ENCODE measurements at regions not wholly inside any gene's neighbourhood (a gene's known extent, or its start where the extent isn't known, plus 50 kb on each side); places are given as distances from the start of the nearest gene placed in this dataset.

DNA sequence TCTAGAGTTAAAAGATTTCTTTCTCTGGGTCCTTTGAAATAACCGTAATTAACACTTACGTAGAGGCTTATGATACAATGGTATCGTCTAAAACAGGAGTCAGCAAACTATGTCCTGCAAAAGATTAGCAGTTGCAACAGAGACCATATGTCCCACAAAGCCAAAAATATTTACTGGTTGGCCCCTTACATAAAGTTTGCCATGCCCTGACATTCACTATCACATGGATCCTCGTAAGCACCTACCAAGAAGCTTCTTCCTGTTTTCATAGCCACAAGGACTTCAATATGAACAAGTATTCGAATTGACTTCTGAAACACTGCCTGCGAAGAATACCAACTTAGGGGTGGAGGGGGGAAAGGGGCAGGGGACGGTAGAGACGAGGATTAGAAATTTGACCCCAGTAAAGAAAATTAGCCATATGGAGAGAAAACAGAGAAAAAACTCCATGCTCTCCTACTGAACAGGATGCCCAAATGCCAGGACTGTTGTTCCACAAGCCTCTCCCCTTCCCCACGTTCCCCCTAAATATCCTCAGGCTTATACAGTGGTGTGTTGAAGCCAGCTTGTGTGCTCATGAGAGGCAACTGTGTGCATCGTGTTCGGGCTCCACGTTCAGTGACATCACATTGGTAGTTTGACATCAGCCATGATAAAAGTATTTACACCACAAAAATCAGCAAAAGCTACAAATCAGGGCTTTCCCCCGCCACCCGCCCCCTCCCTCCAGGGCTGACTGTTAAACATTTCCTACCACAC is 144.1 kb upstream of the HES1 start:
- no peak for DNase-seq (ENCODE audit: low read depth in 1 of 2, low spot score in 2 of 2)
- H3K27me3 ChIP-seq (replicated peaks) = no peaks in the 10 kb centered on the region
- no peak overlapping the region for H3K4me3 ChIP-seq
- no peaks in the 10 kb centered on the region for H3K4me1 ChIP-seq (replicated peaks)
- no peak overlapping the region for H3K27ac ChIP-seq
- no peaks in the 10 kb centered on the region for H3K36me3 ChIP-seq
- H3K9me3 ChIP-seq (replicated peaks) = no peaks in the 10 kb centered on the region

DNA sequence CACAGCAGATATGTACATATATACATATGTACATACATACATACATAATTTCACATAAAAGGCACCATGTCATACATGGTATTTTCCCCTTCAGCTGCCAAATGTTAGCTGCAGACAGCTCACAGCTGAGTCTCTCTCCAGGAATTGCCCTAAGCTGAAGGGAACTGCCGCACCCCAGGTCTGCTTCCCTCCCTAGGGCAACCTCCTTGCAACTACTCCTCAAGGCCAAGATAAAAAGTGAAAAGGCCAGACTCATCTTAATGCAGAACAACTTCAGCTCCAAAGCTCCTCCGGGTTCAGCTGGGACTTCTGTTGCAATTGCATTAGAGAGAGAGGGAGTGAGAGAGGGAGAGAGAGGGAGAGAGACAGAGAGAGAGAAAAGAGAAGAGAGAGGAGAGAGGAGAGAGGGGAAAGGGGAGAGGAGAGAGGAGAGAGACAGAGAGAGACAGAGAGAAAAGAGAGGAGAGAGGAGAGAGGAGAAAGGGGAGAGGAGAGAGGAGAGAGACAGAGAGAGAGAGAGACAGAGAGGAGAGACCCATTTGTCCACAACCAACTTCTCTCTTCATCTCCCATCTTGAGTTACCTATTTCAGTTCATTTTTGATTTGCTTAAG is 143.4 kb upstream of the HES1 start:
- H3K4me3 ChIP-seq = no peak overlapping the region
- no peak overlapping the region for H3K27ac ChIP-seq
- no peak for DNase-seq (ENCODE audit: low read depth in 1 of 2, low spot score in 2 of 2)
- no peaks in the 10 kb centered on the region for H3K27me3 ChIP-seq (replicated peaks)
- H3K4me1 ChIP-seq (replicated peaks) = no peaks in the 10 kb centered on the region
- no peaks in the 10 kb centered on the region for H3K36me3 ChIP-seq
- H3K9me3 ChIP-seq (replicated peaks) = no peaks in the 10 kb centered on the region

- no peaks in the 10 kb centered on the region for H3K9me3 ChIP-seq (replicated peaks)
- H3K36me3 ChIP-seq = no peaks in the 10 kb centered on the region
Measured at GRCh38 chr3:193996221-193996620, 139.7 kb upstream of the HES1 start.

GRCh38 chr3:193996641-193997089 is 139.3 kb upstream of the HES1 start:
- Histone ChIP-seq H3K27ac (no peak overlapping the region), H3K36me3 (no peaks in the 10 kb centered on the region), H3K9me3 (replicated peaks) (no peaks in the 10 kb centered on the region), H3K27me3 (replicated peaks) (no peaks in the 10 kb centered on the region), H3K4me1 (replicated peaks) (no peaks in the 10 kb centered on the region), H3K4me3 (no peak overlapping the region)
- no peak for DNase-seq (ENCODE audit: low read depth in 1 of 2, low spot score in 2 of 2)

More at GRCh38 chr3:193996221-193996620, 139.7 kb upstream of the HES1 start:
- H3K27ac ChIP-seq = no peak overlapping the region
- H3K27me3 ChIP-seq (replicated peaks) = no peaks in the 10 kb centered on the region
- no peak overlapping the region for H3K4me3 ChIP-seq
- H3K4me1 ChIP-seq (replicated peaks) = no peaks in the 10 kb centered on the region
- no peak for DNase-seq (ENCODE audit: low read depth in 1 of 2, low spot score in 2 of 2)

DNA sequence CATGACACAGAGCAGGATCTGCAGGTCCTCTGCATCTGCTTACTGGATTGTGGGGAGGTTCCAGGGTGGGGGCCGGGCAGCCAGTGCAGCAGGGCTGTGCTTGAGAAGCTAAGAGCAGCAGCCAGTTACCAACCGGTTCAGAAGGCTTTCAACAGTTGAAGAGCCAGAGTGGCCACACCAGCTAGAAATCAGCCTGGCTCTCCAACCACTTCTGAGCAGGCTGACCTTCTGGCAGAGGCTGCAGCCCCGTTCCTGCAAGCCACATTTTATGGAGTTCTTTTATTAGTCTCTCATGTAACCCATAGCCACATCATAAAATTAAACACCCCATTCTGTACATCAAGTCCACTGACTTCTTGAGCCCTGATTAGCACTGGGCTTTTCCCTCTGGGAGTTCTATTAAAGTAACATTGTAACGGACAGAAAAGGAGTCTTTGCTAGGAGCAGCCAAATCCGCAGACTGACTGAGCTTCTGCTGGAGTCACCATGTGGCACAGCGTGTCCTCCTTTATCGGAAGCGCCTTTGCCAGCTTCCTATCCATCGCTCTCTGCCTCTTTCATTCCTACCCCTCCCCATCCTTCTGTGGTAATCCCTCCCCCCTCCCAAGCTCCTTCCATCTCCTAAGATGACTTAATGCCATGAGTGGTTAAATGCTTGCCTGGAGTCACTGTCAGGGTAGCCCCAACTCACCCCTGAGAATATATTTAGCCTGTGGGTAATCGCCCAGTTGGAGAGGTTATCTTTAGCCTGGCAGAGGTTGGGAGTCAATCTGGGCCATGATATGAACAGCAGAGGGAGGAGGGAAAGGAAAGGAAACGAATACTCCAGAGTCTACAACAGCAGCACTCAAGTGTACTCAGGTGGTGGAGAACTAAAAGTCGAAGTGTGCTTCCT is 138.5 kb upstream of the HES1 start:
- Histone ChIP-seq H3K36me3 (no peaks in the 10 kb centered on the region), H3K27me3 (replicated peaks) (no peaks in the 10 kb centered on the region), H3K4me3 (no peak overlapping the region), H3K4me1 (replicated peaks) (peaks cover 5% of the 10 kb centered on the region), H3K27ac (no peak overlapping the region), H3K9me3 (replicated peaks) (no peaks in the 10 kb centered on the region)
- DNase-seq (ENCODE audit: low read depth in 1 of 2, low spot score in 2 of 2) = no peak

GRCh38 chr3:193998123-193998448 is 137.9 kb upstream of the HES1 start:
- peaks cover 11% of the 10 kb centered on the region for H3K4me1 ChIP-seq (replicated peaks)
- H3K27me3 ChIP-seq (replicated peaks) = no peaks in the 10 kb centered on the region
- no peak for DNase-seq (ENCODE audit: low read depth in 1 of 2, low spot score in 2 of 2)
- H3K4me3 ChIP-seq = no peak overlapping the region
- H3K27ac ChIP-seq = no peak overlapping the region
- no peaks in the 10 kb centered on the region for H3K36me3 ChIP-seq
- H3K9me3 ChIP-seq (replicated peaks) = no peaks in the 10 kb centered on the region

- H3K9me3 ChIP-seq (replicated peaks) = no peaks in the 10 kb centered on the region
- H3K36me3 ChIP-seq = no peaks in the 10 kb centered on the region
- peaks cover 17% of the 10 kb centered on the region for H3K4me1 ChIP-seq (replicated peaks)
- H3K27me3 ChIP-seq (replicated peaks) = no peaks in the 10 kb centered on the region
- H3K27ac ChIP-seq = no peak overlapping the region
- DNase-seq (ENCODE audit: low read depth in 1 of 2, low spot score in 2 of 2) = no peak
- no peak overlapping the region for H3K4me3 ChIP-seq
Measured at GRCh38 chr3:193998628-193999195, 137.2 kb upstream of the HES1 start.

DNA sequence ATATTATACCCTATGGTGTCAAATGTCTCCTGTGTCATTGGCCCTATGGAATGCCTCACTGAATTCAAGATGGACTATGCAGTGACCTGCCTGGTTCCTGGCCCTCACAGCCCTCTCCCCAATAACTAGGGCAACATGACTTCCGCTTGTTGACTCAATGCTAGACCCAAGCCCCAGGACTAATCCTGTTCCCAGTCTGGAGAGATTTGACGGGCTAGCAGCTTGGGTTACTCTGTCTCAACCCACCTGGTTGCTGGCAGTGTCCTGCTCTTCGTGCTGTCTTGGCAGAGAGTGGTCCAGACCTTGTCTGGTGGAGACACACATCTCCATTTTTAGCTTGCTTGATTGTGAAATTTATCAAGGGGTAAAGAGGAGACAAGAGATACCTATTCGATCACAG is 135.8 kb upstream of the HES1 start:
- no peak for DNase-seq (ENCODE audit: low read depth in 1 of 2, low spot score in 2 of 2)
- Histone ChIP-seq H3K4me1 (replicated peaks) (peaks cover 31% of the 10 kb centered on the region), H3K36me3 (no peaks in the 10 kb centered on the region), H3K9me3 (replicated peaks) (no peaks in the 10 kb centered on the region), H3K27me3 (replicated peaks) (no peaks in the 10 kb centered on the region), H3K27ac (no peak overlapping the region), H3K4me3 (no peak overlapping the region)

DNA sequence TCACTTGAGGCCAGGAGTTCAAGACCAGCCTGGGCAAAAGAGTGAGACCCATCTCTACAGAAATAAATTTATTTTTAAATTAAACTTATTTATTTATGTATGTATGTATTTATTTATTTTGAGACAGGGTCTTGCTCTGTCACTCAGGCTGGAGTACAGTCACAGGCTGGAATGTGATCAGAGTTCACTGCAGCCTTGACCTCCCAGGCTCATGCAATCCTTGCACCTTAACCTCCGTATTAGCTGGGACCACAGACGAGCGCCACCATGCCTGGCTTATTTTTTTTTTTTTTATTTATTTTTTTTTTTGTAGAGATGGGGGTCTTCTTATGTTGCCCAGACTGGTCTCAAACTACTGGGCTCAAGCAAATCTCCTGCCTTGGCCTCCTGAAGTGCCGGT is 135.2 kb upstream of the HES1 start:
- no peaks in the 10 kb centered on the region for H3K9me3 ChIP-seq (replicated peaks)
- no peak overlapping the region for H3K27ac ChIP-seq
- H3K36me3 ChIP-seq = no peaks in the 10 kb centered on the region
- no peak for DNase-seq (ENCODE audit: low read depth in 1 of 2, low spot score in 2 of 2)
- H3K4me1 ChIP-seq (replicated peaks) = peaks cover 34% of the 10 kb centered on the region
- no peaks in the 10 kb centered on the region for H3K27me3 ChIP-seq (replicated peaks)
- H3K4me3 ChIP-seq = no peak overlapping the region

GRCh38 chr3:194001728-194002459 is 134.1 kb upstream of the HES1 start:
- peaks cover 34% of the 10 kb centered on the region for H3K4me1 ChIP-seq (replicated peaks)
- H3K27ac ChIP-seq = no peak overlapping the region
- H3K4me3 ChIP-seq = no peak overlapping the region
- H3K36me3 ChIP-seq = no peaks in the 10 kb centered on the region
- no peaks in the 10 kb centered on the region for H3K9me3 ChIP-seq (replicated peaks)
- no peaks in the 10 kb centered on the region for H3K27me3 ChIP-seq (replicated peaks)
- no peak for DNase-seq (ENCODE audit: low read depth in 1 of 2, low spot score in 2 of 2)

- Histone ChIP-seq H3K27me3 (replicated peaks) (no peaks in the 10 kb centered on the region), H3K27ac (peak overlapping the region; percentile 69), H3K9me3 (replicated peaks) (no peaks in the 10 kb centered on the region), H3K36me3 (no peaks in the 10 kb centered on the region), H3K4me3 (peak overlapping the region; percentile 32), H3K4me1 (replicated peaks) (peaks cover 34% of the 10 kb centered on the region)
- peak; percentile 88 to 94 for DNase-seq (ENCODE audit: low read depth in 1 of 2, low spot score in 2 of 2)
Measured at GRCh38 chr3:194003114-194004057, 132.6 kb upstream of the HES1 start.

DNA sequence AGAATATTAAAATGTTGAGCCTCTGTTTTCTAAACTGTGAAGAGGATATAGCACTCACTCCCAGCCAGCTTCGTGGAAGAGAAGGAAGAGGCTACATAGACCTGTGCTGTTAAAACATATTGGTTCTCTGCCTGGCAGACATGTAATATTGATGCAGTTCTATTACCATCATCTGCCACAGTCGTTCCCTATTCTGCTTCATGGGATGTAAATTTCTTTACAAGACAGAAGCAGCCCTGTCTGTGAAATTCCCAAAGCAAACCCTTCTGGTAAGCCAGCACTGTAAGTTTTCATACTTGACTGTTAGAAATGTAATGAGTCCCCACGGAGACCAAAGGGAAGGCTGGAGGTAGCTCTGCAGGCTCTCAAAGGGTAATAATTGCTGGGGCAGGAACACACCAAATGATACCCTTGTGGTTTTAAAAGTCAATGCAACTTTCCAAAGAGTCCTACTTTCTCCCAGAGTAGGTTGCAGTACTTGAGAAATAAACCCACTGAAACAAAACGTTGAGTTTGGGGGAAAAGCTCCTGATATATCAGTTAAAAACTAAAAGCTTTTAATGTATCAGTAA is 129.9 kb upstream of the HES1 start:
- H3K36me3 ChIP-seq = no peaks in the 10 kb centered on the region
- no peaks in the 10 kb centered on the region for H3K9me3 ChIP-seq (replicated peaks)
- no peak overlapping the region for H3K27ac ChIP-seq
- peaks cover 34% of the 10 kb centered on the region for H3K4me1 ChIP-seq (replicated peaks)
- H3K4me3 ChIP-seq = no peak overlapping the region
- no peaks in the 10 kb centered on the region for H3K27me3 ChIP-seq (replicated peaks)
- DNase-seq (ENCODE audit: low read depth in 1 of 2, low spot score in 2 of 2) = no peak
